ENCODE measurements at regions not wholly inside any gene's neighbourhood (a gene's known extent, or its start where the extent isn't known, plus 50 kb on each side); places are given as distances from the start of the nearest gene placed in this dataset.
"Not testable (repeated sequence)": the region's sequence is repeated elsewhere in the genome, so short reads cannot be mapped to it uniquely, and the experiment has no call there.

DNA sequence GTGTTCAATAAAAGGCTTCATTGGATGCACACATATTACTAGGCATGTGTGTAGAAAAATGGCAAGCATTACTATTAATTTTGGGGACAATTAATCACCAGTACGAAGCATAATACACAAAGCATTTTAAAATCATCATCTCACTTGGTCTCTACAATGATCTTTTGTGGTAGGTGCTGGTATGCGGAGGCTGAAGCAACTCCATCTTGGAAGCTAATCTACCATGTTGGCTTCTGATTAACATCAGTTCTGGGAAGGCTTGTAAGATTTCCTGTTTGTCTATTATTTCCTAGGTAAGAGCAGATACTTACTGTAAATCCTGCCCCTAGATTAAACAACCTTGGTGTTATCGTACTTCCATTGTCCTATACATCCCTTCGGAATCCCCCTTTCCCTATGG lies 121.7 kb upstream of the RUNX1 start:
- no peak for DNase-seq

DNA sequence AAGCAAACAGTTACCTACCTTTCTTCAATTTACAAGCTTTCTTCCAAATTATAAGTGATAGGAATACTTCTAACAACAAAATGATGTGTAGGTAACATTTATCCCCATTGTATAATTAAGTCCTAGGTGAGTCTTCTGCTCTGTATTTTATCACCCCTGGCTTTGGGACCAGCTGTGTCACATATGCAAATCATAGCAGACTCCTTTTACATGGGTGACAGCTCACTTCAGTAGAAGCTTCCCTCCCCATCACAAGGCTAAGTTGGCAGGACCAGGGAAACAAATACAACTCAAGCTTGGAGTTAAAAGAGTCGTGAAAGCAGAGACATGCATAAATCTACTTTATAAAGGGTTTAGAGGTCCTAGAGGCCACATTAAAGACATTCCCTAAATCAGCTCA lies 121.1 kb upstream of the RUNX1 start:
- DNase-seq, result no peak

- DNase-seq, result no peak
These were observed 120.5 kb upstream of the RUNX1 start for GRCh38 chr21:35169574-35169973.

- DNase-seq, result no peak
These were observed 119.6 kb upstream of the RUNX1 start for GRCh38 chr21:35168735-35169134.

DNA sequence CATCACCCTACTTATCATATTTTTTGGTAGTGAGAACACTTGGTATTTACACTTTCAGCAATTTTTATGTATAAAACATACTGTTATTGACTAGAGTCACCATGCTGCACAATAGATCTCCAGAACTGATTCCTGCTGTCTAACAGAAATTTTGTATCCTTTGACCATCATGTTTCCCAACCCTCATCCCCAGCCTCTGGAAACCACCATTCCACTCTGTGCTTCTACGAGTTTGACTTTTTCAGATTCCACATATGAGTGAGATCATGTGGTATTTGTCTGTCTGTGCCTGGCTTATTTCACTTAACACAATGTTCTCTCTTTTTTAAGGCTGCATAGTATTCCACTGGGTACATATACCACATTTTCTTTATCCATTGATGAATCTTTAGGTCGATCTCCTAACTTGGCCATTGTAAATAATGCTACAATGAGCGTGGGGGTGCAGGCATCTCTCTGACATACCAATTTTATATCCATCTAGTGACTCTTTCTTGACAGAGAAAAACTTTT lies 115.9 kb upstream of the RUNX1 start:
- no peak for DNase-seq

DNA sequence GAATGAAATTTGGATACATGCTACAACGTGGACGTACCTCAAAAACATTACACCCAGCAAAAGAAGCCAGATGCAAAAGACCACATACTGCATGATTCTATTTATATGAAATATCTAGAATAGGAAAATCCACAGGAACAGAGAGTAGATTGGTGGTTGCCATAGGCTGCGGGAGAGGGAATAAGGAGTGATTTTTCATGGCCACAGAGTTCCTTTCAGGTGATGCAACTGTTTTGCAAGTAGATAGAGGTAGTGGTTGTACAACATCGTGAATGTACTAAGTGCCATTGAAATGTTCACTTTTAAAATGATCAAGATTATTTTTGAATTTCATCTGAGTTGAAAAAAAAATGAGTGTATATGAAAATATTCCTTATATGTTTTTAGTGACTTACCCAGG lies 115.3 kb upstream of the RUNX1 start:
- DNase-seq, result no peak

- no peak for DNase-seq
These were observed 114.3 kb upstream of the RUNX1 start for GRCh38 chr21:35163411-35163810.

DNA sequence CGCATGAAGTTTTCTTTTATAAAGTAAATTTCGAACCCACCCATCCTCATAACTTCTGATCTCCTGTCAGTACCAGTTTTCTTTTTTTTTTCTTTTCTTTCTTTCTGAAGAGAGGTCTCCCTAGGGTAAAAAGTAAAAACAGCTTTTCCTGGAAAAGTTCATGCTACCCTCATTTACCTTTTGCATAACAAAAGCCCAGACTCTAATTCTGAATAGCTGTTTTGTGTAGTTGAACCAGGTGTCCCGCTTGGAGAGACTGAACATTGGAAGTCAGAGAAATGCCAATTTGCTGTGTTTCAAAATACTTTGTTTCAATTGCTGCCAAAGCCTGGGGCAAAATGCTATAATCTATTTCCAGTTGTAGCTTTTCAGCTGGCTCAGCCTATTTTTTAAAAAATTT lies 113.7 kb upstream of the RUNX1 start:
- no peak for DNase-seq

- no peak for DNase-seq
These were observed 110.8 kb upstream of the RUNX1 start for GRCh38 chr21:35159881-35160280.

- DNase-seq, result not testable (repeated sequence)
These were observed 108.3 kb upstream of the RUNX1 start for GRCh38 chr21:35157374-35157773.

- no peak for DNase-seq
These were observed 107.5 kb upstream of the RUNX1 start for GRCh38 chr21:35156293-35157278.

DNA sequence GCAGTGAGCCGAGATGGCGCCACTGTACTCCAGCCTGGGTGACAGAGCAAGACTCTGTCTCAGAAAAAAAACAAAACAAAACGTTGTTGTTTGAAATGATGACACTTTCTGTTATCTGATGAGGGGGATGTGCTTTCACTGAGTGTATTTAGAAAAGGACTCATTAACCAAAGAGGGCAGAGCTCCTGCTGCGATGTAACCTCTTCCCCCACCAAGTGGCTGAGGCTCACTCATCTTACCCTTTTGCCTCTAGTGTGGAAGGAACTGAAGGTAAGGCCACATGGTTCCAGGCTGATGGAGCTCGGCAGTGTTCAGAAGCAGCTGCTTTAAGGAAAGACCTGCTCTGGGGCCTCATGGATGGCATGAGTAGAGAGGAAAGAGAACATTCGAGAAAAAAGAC lies 105.7 kb upstream of the RUNX1 start:
- DNase-seq, result no peak

- no peak for DNase-seq
These were observed 104.6 kb upstream of the RUNX1 start for GRCh38 chr21:35153671-35154070.

DNA sequence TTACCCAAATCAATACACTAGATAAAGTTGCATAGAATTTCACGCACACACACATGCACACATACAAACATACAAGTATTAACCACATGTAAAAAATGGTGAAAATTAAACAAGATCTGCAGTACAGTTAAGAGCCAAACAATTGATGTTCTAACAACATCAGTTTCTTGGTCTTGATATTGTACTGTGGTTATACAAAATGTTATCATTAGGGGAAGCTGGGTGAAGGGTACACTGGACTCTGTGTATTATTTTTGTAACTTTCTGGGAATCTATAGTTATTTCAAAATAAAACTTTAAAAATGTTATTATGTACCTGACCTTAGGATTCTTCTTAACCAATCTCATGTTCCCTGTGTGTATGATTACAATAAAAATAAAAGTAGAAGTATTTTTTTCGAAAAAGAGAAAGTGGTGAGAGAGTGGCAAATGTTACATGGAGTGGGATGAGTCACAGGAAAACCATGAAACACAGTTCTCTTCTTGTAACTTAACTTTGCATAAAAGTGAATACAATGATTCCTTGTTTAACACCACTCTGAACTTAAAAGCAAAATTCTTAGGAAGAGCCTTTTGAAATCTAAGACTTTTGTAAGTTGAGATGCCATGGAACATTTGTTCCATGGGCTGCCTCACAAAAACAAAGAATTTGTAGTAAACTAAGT lies 101.6 kb upstream of the RUNX1 start:
- DNase-seq, result no peak

DNA sequence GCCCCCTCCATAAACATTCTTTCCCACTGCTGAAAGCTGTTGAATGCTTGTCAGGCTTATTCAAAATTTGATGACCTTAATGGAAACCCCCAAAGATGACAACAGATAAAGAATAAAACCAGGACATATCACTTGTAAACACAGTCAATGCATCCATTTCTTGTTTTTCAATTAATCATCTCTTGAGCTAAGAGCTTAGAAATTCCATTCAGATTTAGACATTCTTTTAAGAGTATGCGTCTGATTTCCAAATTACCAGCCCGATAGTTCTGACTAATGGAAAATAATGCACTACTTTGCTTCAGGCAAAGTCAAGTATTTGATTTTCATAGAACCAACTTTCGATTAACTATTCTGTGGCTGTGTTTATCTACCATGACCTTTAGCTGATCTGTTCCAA lies 100.6 kb upstream of the RUNX1 start:
- DNase-seq, result no peak

DNA sequence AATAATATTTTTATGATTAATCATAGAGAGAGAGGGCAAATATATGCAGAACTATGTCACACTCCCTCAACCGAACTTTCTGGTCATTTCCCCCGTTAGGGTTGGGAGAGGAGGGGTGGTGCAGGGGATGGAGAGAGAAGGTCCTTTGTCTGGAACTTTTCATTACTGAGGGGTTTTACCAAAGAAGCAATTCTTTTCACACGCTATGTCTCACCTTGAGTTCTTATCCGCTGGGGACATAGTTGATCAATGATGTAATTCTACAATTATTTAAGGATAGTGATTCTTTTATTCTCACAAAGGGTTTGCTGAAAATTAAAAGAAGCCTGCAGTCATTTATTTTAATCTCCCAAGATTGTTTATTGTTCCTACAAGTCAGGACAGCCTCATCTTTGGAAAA lies 98.3 kb upstream of the RUNX1 start:
- DNase-seq, result no peak

- peak; percentile 25 to 27 for DNase-seq
These were observed 96.6 kb upstream of the RUNX1 start for GRCh38 chr21:35145626-35146233.

DNA sequence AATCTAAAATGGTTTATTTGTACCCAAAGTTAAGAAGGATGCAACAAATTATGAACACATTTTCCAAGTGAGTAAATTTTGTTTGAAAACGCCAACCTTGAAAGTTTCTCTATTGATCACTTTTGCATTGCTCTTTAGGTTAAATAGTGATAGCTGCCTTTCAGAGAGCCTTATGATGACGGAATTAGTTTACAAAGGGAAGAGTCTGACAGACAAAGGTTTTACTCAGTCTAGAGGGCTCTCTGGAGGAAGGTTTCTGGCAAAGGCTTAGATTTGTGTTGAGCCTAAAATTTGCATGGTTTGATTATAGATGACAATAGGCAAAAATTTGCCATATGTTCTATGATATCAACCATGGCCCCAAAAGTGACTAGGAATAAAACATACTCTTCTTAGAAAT lies 95.9 kb upstream of the RUNX1 start:
- no peak for DNase-seq

DNA sequence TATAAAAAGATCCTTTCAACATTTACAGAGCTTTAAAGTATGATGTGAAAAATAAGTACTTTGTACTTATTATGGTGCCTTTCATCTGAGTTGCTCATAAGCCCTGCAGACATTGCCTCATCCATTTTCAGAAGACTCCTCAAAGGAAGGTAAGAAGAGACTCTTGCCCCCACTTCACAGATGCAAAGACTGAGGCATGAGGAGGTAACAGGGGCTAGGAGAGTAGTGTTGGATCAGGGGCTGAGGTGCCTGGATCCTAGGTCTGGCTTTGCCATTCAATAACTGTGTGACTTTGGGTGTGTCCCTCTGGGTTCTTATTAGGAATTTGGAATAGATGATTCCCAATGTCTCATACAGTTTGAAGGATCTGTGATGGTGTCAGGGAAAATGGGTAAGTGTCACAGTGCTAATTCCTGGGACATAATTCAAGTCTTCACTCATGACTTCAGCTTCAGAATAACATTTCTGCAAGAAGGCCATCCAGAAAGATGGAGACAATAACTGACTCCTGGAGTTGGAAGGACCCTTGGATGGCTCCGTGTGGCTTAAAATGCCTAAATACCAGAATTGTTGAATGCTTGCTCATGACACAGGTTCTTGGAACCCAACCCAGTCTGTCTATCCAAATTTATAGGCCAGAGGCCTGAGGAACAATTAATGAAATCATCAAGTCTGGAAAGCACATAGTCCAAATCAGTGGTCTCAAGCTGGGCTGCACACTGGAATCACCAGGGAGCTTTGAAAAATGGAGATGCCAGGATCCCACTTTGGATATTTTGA lies 93.1 kb upstream of the RUNX1 start:
- DNase-seq, result no peak

DNA sequence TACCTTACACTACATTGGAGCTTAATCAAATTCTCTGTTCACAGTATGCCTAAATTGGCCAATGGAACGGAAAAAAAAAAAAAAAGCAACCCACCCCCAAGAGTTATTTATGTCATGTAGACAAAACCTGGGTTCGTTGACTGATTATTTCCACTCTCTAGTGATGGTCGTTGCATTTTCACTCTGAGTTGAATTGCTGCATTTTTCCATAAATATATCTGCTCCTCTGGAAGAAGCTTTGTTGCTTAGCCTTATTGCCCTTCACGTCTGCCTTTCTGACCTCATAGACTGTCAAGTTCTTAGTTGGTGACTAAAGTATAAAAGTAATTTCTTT lies 90.2 kb upstream of the RUNX1 start:
- no peak for DNase-seq

DNA sequence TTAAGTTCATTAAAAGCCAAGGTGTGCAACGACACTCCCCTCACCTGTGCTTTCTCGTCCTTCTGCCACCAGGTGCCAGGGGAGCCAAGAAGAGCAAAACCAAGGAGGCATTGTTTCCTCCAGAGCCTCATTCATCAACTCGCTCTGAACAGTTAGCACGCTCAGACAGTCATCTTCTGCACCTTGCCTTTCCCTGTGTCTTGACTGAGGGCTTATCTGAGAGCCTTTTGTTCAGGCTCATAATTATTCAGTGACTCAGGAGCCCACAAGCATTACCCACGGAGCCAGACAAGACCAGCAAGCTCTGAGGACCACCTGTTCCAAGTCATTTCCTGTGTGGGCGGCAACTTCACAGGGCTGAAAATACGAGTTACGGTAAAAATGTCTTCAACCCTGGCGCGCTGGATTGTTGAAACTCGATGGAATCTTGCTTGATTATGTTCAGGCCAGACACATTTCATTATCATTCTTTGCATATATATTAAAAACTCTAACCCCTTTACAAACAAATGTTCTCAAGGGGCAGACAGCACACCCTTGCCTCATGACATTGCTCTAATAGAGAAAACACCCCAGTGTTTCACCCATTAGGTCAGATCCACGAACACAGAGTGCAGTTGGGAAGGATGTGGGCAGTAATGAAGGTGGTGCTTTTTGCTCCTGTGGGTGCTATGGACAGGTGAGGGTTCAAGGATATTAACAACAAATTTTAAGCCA lies 89.7 kb upstream of the RUNX1 start:
- no peak for DNase-seq
